ENCODE measurements at regions not wholly inside any gene's neighbourhood (a gene's known extent, or its start where the extent isn't known, plus 50 kb on each side); places are given as distances from the start of the nearest gene placed in this dataset.

DNA sequence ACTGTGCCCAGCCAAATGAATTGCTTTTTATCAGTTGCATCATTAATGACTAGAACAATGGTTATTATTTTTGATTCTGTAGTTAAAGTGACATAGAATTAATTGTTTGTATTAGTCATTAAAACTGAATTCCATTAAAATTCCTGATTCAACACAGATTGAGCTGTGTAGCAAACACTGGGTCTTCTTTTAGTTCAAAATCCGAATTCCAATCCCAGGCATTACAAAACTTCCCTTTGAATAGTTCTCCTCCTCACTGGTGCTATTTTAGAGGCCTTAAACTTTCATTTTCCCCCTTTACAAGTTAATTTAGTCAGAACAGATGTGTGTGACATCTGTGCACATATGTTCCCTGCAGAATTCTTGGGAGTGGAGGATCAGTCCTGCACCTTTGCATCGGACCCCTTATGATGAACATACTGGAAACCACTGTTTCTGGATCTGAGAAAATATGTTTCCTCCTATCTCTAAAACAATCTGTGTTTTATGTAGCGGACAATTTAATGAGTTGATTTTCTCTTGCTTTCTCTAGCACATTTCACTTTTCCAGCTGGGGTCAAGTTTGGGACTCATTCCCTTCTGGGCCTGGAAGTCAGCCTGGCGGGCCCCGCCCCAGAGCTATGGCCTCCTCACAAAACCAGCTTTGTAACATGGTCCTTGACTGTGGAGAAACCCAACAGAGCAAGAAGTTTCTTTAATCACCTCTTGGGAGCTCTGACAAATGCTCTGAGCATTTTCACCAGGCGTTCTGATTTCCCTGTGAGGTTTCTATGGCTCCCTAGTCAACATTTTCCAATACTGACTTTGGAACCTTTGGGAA lies 87.9 kb upstream of the MAMDC2 start:
- Histone ChIP-seq H3K4me3 (no peak overlapping the region), H3K27ac (no peak overlapping the region), H3K4me1 (no peaks in the 10 kb centered on the region), H3K9me3 (no peaks in the 10 kb centered on the region), H3K36me3 (no peaks in the 10 kb centered on the region), H3K27me3 (no peaks in the 10 kb centered on the region)
- no peak for DNase-seq
- TF ChIP-seq, protein P1, sequence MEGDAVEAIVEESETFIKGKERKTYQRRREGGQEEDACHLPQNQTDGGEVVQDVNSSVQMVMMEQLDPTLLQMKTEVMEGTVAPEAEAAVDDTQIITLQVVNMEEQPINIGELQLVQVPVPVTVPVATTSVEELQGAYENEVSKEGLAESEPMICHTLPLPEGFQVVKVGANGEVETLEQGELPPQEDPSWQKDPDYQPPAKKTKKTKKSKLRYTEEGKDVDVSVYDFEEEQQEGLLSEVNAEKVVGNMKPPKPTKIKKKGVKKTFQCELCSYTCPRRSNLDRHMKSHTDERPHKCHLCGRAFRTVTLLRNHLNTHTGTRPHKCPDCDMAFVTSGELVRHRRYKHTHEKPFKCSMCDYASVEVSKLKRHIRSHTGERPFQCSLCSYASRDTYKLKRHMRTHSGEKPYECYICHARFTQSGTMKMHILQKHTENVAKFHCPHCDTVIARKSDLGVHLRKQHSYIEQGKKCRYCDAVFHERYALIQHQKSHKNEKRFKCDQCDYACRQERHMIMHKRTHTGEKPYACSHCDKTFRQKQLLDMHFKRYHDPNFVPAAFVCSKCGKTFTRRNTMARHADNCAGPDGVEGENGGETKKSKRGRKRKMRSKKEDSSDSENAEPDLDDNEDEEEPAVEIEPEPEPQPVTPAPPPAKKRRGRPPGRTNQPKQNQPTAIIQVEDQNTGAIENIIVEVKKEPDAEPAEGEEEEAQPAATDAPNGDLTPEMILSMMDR (IDR thresholded peaks at IDR 0.05 in 4 of 5, conservative IDR thresholded peaks at IDR 0.05 in 1 of 5), result no peak
- no peak for TF ChIP-seq POLR2A (IDR thresholded peaks at IDR 0.05)
- ATAC-seq, result no peak
- intact Hi-C loops (cut with DNase I; ENCODE audit: low total_unique reads) (no loop called here), in situ Hi-C loops (cut with MboI; ENCODE audit: low sequenced_read_pairs in 4 of 4) (loop anchor here in 1 of 4 donors (25.0 kb wide), 1 partner anchor 282 kb away; no protein-coding TSS in a partner anchor)

DNA sequence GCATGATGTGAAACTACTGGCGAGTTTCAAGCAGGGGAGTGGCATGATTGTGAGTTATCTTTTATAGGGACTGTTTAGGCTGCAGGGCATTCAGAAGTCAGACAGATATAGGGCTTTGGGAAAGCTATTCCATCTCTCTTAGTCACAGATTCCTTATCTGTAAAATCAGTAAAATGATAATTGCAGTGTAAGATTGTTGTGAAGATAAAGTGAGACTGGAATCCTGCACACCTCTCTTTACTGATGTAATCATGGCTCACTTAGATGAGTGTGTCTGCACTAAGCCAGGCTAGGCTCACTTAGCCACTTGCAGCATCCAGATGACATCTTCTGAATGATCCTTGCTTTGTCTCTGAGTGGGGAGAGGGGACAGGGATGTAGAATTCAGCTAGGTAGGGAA lies 81.8 kb upstream of the MAMDC2 start:
- intact Hi-C loops (cut with DNase I; ENCODE audit: low total_unique reads), result no loop called here
- no peak overlapping the region for H3K4me3 ChIP-seq
- no peaks in the 10 kb centered on the region for H3K4me1 ChIP-seq
- no peaks in the 10 kb centered on the region for H3K27me3 ChIP-seq
- ATAC-seq, result no peak
- no peaks in the 10 kb centered on the region for H3K9me3 ChIP-seq
- H3K36me3 ChIP-seq, result no peaks in the 10 kb centered on the region
- no peak for DNase-seq
- in situ Hi-C loops (cut with MboI; ENCODE audit: low sequenced_read_pairs in 4 of 4), result loop anchor here in 2 of 4 donors (10.0 to 25.0 kb wide), 2 partner anchors 153 to 275 kb away; no protein-coding TSS in a partner anchor
- no peak for TF ChIP-seq POLR2A (IDR thresholded peaks at IDR 0.05)
- TF ChIP-seq, protein P1 (IDR thresholded peaks at IDR 0.05 in 4 of 5, conservative IDR thresholded peaks at IDR 0.05 in 1 of 5), result no peak
- no peak overlapping the region for H3K27ac ChIP-seq

DNA sequence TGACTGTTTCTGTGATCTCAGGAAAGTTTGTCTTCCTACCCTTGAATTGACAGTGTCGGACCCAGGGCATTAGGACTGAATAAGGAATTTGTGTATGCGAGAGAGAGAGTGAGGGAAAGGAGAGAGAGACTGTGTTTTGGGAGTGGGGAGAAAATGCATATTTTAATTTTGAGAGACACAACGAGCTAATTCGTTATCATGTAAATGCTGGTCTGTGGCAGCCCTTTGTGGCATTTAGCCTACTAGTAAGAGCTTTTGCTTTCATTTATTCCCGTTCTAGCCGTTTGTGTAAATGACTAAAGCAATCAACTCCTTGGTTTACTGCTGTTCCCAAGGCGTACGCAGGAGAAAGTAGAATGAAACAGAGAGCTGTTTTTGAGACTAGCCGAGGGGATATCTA lies 79.8 kb upstream of the MAMDC2 start:
- Histone ChIP-seq H3K4me3 (no peak overlapping the region), H3K36me3 (no peaks in the 10 kb centered on the region), H3K4me1 (no peaks in the 10 kb centered on the region), H3K27ac (no peak overlapping the region), H3K27me3 (no peaks in the 10 kb centered on the region), H3K9me3 (no peaks in the 10 kb centered on the region)
- no peak for DNase-seq
- intact Hi-C loops (cut with DNase I; ENCODE audit: low total_unique reads) (no loop called here), in situ Hi-C loops (cut with MboI; ENCODE audit: low sequenced_read_pairs in 4 of 4) (loop anchor here in 2 of 4 donors (10.0 to 25.0 kb wide), 2 partner anchors 151 to 273 kb away; no protein-coding TSS in a partner anchor)
- TF ChIP-seq, protein P1 (IDR thresholded peaks at IDR 0.05 in 4 of 5, conservative IDR thresholded peaks at IDR 0.05 in 1 of 5), result no peak
- TF ChIP-seq POLR2A (IDR thresholded peaks at IDR 0.05), result no peak
- no peak for ATAC-seq

DNA sequence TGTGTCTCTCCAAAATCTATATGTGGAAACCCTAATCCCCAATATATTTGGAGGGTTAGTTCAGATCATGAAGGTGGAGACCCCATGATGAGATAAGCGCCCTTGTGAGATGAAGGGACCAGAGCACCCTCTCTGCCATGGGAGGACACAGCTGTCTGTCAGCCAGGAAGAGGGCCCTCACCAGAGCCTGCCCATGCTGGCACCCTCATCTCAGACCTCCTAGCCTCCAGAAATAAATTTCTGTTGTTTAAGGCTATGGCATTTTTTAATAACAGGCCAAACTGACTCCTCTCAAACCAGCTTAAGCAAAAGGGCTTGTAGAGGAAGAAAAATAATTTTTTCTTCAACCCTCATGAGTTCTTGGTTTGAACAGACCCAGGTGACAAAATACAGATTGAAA lies 79.2 kb upstream of the MAMDC2 start:
- intact Hi-C loops (cut with DNase I; ENCODE audit: low total_unique reads), result no loop called here
- H3K27me3 ChIP-seq, result no peaks in the 10 kb centered on the region
- in situ Hi-C loops (cut with MboI; ENCODE audit: low sequenced_read_pairs in 4 of 4), result loop anchor here in 2 of 4 donors (10.0 to 25.0 kb wide), 2 partner anchors 150 to 273 kb away; no protein-coding TSS in a partner anchor
- ATAC-seq (no peak), DNase-seq (no peak)
- no peak overlapping the region for H3K4me3 ChIP-seq
- no peaks in the 10 kb centered on the region for H3K4me1 ChIP-seq
- no peaks in the 10 kb centered on the region for H3K36me3 ChIP-seq
- no peaks in the 10 kb centered on the region for H3K9me3 ChIP-seq
- no peak overlapping the region for H3K27ac ChIP-seq
- TF ChIP-seq, protein P1 (IDR thresholded peaks at IDR 0.05 in 4 of 5, conservative IDR thresholded peaks at IDR 0.05 in 1 of 5), result no peak
- no peak for TF ChIP-seq POLR2A (IDR thresholded peaks at IDR 0.05)
